H1 (cell line): ENCODE measurements at regions not wholly inside any gene's neighbourhood (a gene's known extent, or its start where the extent isn't known, plus 50 kb on each side); places are given as distances from the start of the nearest gene placed in this dataset.

ENCODE experiments used
- CHD2 ChIP-seq: IDR thresholded peaks from 2 replicates; pipeline ENCODE4 v1.6.1; 2012; ENCODE audit warnings: low read length, improper control_type of control experiment
- CREB1 ChIP-seq: IDR thresholded peaks from 2 replicates; pipeline ENCODE4 v1.6.1; 2012; ENCODE audit warnings: inconsistent platforms
- EP300 ChIP-seq, 2 experiments: IDR thresholded peaks; 1 replicate in 1 of 2; 2 replicates in 1 of 2; pipeline ENCODE4 v1.6.1; 2011 to 2012; ENCODE audit warnings: low read depth in 2 of 2, low read length in 2 of 2, mild to moderate bottlenecking in 2 of 2, borderline replicate concordance in 1 of 2, inconsistent platforms in 1 of 2, moderate library complexity in 1 of 2
- JUN ChIP-seq: IDR thresholded peaks from 2 replicates; pipeline ENCODE4 v1.6.1; 2011; ENCODE audit warnings: low read depth, mild to moderate bottlenecking, improper control_type of control experiment, low read length
- KDM5A ChIP-seq: fragments of 200-600 bp; IDR thresholded peaks from 2 replicates; pipeline ENCODE4 v1.7.1; 2012; ENCODE audit warnings: mild to moderate bottlenecking, low read length, inconsistent platforms, mixed read lengths
- MAFK ChIP-seq: IDR thresholded peaks from 2 replicates; pipeline ENCODE4 v1.6.1; 2012; ENCODE audit warnings: low read depth, mild to moderate bottlenecking, improper control_type of control experiment, low read length
- MAX ChIP-seq: IDR thresholded peaks from 2 replicates; pipeline ENCODE4 v1.6.1; 2012; ENCODE audit warnings: inconsistent platforms
- NRF1 ChIP-seq: IDR thresholded peaks from 2 replicates; pipeline ENCODE4 v1.6.1; 2011; ENCODE audit warnings: mild to moderate bottlenecking, low read depth, low read length, improper control_type of control experiment
- POLR2AphosphoS5 ChIP-seq: IDR thresholded peaks from 2 replicates; pipeline ENCODE4 v1.6.1; 2011; ENCODE audit warnings: low read depth, low read length
- RFX5 ChIP-seq: IDR thresholded peaks from 2 replicates; pipeline ENCODE4 v1.6.1; 2011; ENCODE audit warnings: low read depth, low read length, improper control_type of control experiment, borderline replicate concordance
- SIRT6 ChIP-seq: IDR thresholded peaks from one replicate; pipeline ENCODE4 v1.7.1; 2012; ENCODE audit warnings: low read length, inconsistent platforms
- SIX5 ChIP-seq: IDR thresholded peaks from 2 replicates; pipeline ENCODE4 v1.6.1; 2011; ENCODE audit warnings: mild to moderate bottlenecking, low read depth, low read length
- SP2 ChIP-seq: IDR thresholded peaks from 2 replicates; pipeline ENCODE4 v1.6.1; 2012; ENCODE audit warnings: mild to moderate bottlenecking, low read length, inconsistent platforms
- SP4 ChIP-seq: IDR thresholded peaks from 2 replicates; pipeline ENCODE4 v1.6.1; 2012; ENCODE audit warnings: low read length, inconsistent platforms
- SRF ChIP-seq: IDR thresholded peaks from 2 replicates; pipeline ENCODE4 v1.6.1; 2011; ENCODE audit warnings: mild to moderate bottlenecking, low read depth, low read length, moderate library complexity
- TF ChIP-seq, protein P1 (sequence below): IDR thresholded peaks from 2 replicates; pipeline ENCODE4 v1.6.1; 2012; ENCODE audit warnings: inconsistent platforms
- TF ChIP-seq, protein P2 (sequence below): IDR thresholded peaks from 2 replicates; pipeline ENCODE4 v1.6.1; 2011; ENCODE audit warnings: low read depth, mild to moderate bottlenecking, low read length; ENCODE audit not compliant: insufficient read depth

GRCh38 chr7:4434306-4434705 lies 247.8 kb upstream of the FOXK1 start (continued):
- TF ChIP-seq SP4 (no peak), SIRT6 (no peak), MAFK (no peak), SP2 (no peak), EP300 (IDR thresholded peaks at IDR 0.05; ENCODE audit: borderline replicate concordance in 1 of 2, low read depth in 2 of 2, low read length in 2 of 2) (no peak), SRF (no peak), RFX5 (no peak), POLR2AphosphoS5 (no peak), MAX (no peak), CREB1 (no peak), JUN (no peak), NRF1 (no peak), CHD2 (no peak), KDM5A (no peak), SIX5 (no peak)
- TF ChIP-seq, protein P1, sequence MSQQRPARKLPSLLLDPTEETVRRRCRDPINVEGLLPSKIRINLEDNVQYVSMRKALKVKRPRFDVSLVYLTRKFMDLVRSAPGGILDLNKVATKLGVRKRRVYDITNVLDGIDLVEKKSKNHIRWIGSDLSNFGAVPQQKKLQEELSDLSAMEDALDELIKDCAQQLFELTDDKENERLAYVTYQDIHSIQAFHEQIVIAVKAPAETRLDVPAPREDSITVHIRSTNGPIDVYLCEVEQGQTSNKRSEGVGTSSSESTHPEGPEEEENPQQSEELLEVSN: no peak
- TF ChIP-seq, protein P2, sequence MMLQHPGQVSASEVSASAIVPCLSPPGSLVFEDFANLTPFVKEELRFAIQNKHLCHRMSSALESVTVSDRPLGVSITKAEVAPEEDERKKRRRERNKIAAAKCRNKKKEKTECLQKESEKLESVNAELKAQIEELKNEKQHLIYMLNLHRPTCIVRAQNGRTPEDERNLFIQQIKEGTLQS: no peak
